GM23338 (cell line): ENCODE measurements at regions not wholly inside any gene's neighbourhood (a gene's known extent, or its start where the extent isn't known, plus 50 kb on each side); places are given as distances from the start of the nearest gene placed in this dataset.

Source experiments
- EZH2 ChIP-seq: fragments of 200-600 bp; sonication (generic); IDR thresholded peaks from one replicate; pipeline ENCODE4 v1.8.0; 2017; ENCODE audit warnings: antibody characterized with exemption, mild to moderate bottlenecking, low read depth; ENCODE audit not compliant: unreplicated experiment
- POLR2AphosphoS5 ChIP-seq: IDR thresholded peaks from 2 replicates; pipeline ENCODE4 v1.6.1; 2016; ENCODE audit warnings: antibody characterized with exemption, low read depth
- TF ChIP-seq, protein P1 (sequence below), 2 experiments: fragments of 200-600 bp in 1 of 2; sonication (generic) in 1 of 2; conservative IDR thresholded peaks; 2 replicates each; pipeline versions ENCODE4 v1.5.1 to v1.6.1; 2016 to 2017; ENCODE audit warnings: antibody characterized with exemption in 2 of 2, low read depth in 2 of 2, mild to moderate bottlenecking in 2 of 2, moderate library complexity in 1 of 2
- TF ChIP-seq, protein P2 (sequence below): IDR thresholded peaks from one replicate; pipeline ENCODE4 v1.6.1; 2018; ENCODE audit warnings: antibody characterized with exemption; ENCODE audit not compliant: unreplicated experiment

DNA sequence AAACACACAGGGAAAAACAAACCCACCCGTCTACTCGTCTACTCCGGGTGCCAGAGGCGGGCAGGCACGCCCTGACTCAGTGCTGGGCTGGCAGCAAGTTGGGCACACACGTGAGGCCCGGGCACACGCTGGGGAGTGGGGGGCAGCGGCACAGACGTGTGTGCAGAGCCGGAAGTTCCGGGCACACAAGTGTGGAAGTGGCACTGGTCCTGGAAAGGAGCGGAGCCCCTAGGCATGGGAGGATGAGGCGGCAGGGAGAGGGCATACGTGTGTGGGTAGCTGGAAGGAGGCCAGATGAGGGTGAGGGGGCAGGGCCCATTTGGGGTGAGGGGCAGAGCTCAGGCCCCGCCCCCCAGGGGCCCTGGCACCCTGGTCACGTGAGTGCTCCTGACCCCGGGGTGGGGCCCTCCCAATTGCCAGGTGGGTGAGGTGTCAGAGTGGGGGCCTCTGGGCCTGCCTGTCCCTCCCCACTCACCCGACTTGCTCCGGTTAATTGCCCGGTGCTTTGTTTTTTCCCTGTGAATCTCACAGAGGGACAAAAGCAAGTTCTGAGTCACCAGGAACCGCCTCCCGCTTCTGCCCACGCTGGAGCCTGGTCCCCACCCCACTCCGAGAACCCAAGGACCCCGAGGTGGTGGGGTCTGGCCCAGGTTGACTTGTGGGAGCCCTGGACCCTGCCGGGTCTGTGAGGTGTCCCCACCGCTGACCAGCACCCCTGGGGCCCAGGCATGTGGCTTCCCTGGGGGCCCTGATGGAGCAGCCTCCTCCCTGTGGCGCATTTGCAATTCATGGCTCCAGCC lies 104.8 kb upstream of the CASZ1 start:
- TF ChIP-seq, protein P1, sequence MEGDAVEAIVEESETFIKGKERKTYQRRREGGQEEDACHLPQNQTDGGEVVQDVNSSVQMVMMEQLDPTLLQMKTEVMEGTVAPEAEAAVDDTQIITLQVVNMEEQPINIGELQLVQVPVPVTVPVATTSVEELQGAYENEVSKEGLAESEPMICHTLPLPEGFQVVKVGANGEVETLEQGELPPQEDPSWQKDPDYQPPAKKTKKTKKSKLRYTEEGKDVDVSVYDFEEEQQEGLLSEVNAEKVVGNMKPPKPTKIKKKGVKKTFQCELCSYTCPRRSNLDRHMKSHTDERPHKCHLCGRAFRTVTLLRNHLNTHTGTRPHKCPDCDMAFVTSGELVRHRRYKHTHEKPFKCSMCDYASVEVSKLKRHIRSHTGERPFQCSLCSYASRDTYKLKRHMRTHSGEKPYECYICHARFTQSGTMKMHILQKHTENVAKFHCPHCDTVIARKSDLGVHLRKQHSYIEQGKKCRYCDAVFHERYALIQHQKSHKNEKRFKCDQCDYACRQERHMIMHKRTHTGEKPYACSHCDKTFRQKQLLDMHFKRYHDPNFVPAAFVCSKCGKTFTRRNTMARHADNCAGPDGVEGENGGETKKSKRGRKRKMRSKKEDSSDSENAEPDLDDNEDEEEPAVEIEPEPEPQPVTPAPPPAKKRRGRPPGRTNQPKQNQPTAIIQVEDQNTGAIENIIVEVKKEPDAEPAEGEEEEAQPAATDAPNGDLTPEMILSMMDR (conservative IDR thresholded peaks at IDR 0.05; ENCODE audit: low read depth in 2 of 2) = no peak
- TF ChIP-seq EZH2 (no peak), POLR2AphosphoS5 (no peak)
- TF ChIP-seq, protein P2, sequence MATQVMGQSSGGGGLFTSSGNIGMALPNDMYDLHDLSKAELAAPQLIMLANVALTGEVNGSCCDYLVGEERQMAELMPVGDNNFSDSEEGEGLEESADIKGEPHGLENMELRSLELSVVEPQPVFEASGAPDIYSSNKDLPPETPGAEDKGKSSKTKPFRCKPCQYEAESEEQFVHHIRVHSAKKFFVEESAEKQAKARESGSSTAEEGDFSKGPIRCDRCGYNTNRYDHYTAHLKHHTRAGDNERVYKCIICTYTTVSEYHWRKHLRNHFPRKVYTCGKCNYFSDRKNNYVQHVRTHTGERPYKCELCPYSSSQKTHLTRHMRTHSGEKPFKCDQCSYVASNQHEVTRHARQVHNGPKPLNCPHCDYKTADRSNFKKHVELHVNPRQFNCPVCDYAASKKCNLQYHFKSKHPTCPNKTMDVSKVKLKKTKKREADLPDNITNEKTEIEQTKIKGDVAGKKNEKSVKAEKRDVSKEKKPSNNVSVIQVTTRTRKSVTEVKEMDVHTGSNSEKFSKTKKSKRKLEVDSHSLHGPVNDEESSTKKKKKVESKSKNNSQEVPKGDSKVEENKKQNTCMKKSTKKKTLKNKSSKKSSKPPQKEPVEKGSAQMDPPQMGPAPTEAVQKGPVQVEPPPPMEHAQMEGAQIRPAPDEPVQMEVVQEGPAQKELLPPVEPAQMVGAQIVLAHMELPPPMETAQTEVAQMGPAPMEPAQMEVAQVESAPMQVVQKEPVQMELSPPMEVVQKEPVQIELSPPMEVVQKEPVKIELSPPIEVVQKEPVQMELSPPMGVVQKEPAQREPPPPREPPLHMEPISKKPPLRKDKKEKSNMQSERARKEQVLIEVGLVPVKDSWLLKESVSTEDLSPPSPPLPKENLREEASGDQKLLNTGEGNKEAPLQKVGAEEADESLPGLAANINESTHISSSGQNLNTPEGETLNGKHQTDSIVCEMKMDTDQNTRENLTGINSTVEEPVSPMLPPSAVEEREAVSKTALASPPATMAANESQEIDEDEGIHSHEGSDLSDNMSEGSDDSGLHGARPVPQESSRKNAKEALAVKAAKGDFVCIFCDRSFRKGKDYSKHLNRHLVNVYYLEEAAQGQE = no peak
